GM19324 (cell line): ENCODE measurements at regions not wholly inside any gene's neighbourhood (a gene's known extent, or its start where the extent isn't known, plus 50 kb on each side); places are given as distances from the start of the nearest gene placed in this dataset.

Experiments used
- ATAC-seq: cut with Tn5 transposase; IDR thresholded peaks from one replicate; pipeline ENCODE4 v1.9.1; 2021; ENCODE audit warnings: mild to moderate bottlenecking, moderate library complexity; ENCODE audit not compliant: unreplicated experiment, low FRiP score

DNA sequence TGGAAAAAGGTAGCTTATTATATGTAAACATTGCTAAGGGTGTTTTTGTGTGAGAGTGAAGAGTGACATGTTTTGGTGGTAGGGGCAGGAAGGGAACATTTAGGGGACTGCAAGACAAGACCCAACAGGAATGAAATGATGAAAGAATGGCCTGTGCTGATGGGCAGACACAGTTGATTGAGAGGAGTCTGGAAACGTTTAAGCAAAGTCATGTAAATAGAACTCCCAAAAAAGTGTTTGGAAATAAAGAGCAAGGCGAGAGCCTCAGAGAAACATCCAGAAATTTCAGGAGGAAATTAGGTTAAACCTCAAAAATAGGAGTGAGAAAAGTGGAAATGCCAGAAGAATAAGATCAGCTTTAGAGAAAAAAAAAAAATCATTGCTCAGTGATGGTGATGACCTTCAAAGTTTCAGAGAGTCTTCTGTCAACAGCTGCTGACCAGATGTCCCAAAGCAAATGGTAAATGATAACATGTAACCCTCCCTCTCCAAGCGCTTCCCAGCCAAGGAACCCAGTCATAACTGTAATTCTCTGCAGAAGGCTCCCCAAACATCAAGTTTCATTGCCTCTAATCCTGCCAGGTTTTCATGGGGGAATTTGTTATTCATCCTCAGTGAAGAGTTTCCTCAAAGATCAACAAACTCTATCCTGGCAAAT lies 223.2 kb upstream of the FAR2 start:
- ATAC-seq: no peak

DNA sequence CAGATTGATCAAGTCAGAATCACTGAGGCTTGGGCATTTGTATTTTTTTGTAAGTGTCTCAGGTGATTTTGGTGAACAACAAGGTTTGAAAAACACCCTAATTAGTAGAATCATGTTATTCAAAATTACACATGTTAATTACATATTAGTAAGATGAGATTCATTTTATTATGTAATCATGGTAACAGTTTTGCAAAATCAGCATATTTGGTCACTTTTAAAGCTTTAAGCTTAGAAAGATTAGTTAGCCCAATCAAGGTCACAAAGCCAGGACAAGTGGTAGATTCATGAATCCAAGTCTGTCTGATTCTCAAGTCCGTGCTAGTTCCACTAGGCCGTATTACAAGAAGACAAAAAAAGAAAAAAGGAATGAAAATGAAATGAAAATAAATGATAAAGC lies 218.4 kb upstream of the FAR2 start:
- ATAC-seq: no peak

DNA sequence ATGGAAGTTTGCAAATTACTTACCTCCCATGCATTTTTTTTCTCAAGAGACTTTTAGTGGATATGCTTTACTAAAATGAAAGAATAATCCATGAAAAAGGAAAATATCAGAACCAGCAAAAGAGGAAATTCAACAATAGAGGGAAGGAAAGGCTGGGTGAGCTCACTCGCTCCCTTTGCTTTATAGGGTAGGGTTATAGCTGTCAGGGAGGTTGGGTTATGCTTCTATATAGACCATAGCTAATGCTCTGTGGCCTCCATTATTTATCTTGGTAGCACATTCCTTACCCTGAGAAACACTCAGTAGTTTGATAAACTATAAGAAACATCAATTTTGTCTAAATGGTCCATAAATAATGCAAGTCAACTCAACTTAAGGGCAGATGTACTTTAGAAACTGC lies 215.9 kb upstream of the FAR2 start:
- no peak for ATAC-seq

- ATAC-seq: no peak
These were observed 215.1 kb upstream of the FAR2 start for GRCh38 chr12:28933864-28934527.

DNA sequence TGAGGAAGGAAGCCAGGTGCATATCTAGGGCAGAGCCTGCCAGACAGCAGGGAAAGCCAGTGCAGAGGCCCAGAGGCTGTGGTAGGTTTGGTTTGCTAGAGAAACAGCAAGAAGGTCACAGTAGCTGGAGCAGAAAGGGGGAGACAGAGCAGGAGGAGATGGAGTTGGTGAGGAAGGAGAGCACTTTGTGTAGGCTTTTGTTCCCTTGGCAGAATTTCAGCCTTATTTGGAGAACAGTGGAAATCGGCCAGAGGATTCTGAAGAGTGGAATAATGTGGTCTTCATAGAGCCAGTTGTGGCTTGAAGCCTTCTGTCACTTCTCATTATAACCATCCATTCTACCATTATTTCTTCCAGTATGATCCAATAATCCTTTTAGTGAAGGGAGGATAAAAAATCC lies 212.9 kb upstream of the FAR2 start:
- ATAC-seq: no peak

DNA sequence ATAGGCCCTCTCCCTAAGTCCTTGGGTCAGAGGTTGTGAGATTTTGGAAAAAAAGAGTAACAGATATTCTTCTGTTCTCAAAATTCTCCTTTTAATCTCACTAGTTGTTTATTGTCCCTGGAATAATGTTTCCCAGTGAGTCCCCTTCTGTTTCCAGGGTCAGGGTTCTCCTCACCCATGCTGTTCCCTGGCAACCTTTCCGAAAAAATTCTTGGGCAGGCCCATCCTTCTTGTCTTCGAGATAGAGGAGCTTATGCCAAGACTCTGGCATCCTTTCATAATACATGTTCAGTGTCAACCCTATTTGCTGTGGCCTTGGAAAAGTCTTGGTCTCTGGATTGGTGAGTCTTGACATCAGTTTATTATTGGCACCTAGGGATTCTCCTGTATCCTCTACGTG lies 212.4 kb upstream of the FAR2 start:
- no peak for ATAC-seq

DNA sequence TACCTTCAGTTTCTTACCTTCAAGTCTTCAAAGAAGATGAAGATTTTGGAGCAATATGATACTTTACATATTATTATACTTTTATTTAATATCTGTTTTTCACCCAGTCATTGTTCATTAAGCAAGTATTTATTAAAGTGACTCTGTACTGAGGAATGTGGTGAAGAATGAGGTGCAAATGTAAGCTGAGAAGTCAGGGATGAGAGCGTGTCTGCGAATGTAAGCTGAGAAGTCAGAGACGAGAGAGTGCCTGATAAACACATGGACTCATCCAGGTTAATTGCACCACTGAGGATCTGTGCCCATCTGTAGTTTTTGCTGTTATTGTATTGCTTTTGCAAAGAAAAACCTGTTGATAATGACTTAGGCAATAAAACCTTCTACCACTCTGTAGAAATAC lies 211.9 kb upstream of the FAR2 start:
- ATAC-seq: no peak

DNA sequence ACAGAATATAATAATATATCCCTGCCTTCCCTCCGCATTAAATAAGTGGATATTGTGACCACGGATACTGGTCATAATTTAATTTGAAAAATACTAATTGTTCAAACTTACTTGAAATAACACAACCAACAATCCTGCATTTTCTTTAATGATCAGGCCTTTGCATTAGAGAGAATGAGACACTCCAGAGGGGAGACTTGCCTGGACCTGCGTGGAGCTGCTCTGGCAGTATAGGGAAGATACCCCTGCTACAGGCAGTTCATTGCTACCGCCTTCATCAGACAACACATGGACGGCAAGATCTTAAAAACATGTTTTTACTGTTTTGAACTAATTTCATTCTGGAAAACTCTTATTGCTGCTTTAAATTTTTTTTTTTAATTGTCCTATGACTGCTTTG lies 211.0 kb upstream of the FAR2 start:
- no peak for ATAC-seq

DNA sequence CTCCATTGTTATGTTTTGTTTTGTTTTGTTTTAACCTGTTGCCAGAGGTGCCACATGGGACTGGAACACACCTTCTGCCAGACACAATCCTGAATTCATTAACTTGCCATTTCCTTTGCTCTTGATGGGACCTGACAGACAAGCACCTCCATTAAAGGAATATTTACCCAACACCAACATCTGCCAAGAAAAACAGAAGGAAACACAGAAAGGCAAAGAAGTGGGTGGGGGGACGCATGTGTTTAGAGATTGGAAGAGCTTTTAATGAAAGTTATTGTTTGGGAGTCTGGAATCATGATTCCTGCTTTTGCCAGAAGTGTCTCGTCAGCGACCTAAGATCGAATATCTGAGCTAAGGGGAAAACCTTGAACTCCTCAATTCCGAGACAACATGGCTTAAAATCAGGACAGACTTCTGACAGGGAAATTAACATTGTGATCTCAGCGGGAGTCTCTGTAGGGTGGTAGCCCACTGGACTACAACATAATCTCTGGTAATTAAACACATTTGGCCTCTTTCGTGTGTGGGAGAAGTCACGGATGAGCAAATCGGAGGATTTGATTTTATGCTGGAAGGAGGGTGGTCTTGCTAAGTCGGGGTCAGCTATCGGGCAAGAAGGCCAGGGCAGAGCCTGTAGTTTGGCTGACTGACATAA lies 210.4 kb upstream of the FAR2 start:
- ATAC-seq: no peak

DNA sequence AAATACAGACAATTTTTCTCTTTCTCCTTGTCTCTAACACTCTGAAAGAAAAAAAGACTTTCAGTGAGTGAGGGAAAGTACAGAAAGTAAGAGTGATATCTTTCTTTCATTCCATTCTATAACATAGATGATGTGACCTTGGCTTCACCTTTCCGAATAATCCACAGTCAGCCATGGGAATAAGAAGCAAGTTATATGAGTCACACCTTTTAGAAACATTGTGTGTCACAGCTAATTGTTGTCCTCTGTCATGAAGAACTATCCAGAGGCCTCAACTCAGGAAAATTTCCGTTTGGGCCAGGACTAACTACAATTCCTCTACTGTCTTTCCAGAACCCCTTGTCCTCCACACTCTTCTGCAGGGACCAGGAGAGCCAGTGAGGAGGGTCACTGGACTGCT lies 209.7 kb upstream of the FAR2 start:
- ATAC-seq: no peak

- no peak for ATAC-seq
These were observed 207.8 kb upstream of the FAR2 start for GRCh38 chr12:28941248-28941647.

DNA sequence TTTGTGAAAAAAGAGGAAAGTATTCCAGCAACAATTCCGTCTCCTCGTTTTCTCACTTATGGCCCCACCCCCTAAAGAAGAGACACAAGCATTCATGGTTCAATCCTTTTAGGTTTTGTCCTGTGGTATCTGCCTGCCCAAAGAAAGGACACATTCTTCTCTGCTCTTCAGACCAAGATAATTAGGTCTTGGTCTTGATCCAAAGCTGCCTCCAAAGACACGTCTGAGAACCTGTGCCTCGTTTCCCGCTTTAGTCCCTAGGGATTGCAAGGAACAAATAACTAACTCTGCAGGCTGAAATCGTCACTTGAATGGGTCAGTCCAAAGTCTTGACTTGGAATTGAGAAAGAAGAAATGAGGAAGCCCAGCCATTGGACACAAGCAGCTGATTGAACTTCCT lies 202.7 kb upstream of the FAR2 start:
- no peak for ATAC-seq

GRCh38 chr12:28948685-28949084 lies 200.4 kb upstream of the FAR2 start:
- ATAC-seq: no peak

DNA sequence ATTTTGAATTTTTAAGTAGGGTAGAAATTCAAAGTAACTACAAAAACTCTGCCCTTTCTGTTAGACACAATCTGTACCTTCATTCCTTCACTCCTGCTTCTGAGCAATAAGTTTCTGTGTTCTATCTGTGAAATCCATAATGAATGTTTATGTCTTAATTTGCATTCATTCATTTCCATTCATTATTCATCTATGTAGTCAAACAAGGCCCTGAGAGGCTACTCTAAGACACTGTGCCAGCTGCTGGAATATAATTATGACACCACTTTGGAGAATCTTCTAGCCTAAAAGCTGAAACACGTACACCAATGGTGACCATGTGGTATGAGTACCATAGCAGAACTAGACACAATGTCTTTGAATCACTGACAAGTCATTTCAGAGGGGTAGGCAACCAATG lies 199.9 kb upstream of the FAR2 start:
- ATAC-seq: no peak

DNA sequence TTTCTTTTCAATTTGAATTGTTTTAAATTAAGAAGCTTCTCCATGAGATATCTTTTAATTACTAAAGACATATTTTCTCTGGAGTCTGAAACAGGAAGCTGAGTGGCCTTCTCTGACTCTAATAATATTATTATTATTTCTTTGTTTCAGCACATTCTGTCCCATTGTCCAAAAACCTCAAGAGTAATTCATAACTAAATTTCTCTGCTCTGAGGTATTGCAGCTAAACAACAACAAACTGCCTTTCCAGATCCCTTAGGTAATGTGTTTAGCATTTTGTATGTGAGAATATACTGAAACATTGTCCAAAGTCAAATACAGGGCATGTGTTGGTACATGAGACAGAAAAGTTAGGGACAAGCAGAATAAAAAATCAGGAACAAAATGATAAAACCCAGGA lies 199.0 kb upstream of the FAR2 start:
- ATAC-seq: no peak

- no peak for ATAC-seq
These were observed 197.1 kb upstream of the FAR2 start for GRCh38 chr12:28951935-28952334.

DNA sequence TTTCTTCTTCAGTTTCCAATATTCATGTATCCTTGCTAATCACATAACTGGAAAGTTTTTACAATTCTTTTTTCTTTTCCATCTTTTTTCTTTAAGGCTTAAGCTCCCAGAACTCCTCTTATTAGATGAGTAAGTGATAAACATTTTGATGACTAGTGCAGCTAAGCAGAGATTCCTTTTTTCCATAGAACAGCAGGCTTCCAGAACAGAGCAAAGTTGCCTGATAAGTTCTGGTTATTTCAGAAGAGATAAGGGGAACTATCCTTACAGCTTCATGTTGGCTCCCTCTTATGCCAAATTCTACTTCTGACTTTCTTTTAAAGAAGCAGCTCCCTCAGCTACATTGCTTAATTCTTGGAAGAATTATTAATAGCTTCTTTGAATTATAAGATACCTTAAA lies 194.7 kb upstream of the FAR2 start:
- ATAC-seq: no peak

DNA sequence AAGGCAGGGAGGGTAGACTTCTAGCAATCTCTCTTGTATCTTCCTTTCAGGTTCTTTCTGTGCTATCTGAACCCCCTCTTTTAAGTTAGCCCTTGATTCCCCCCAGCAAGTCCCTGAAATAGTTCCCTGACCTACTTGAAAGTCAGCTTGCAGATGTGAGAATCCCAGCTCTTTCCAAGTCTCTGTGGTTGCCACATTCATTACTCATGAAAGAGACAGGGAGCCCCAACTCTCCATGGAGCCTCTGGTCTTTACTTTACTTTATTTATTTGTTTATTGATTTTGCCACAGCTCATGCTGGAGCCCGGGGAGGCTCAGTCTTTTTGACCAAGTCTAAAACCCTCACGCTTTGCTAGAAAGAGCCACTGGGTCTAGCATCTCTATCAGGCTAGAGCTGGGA lies 193.6 kb upstream of the FAR2 start:
- ATAC-seq: no peak

- ATAC-seq: no peak
These were observed 193.1 kb upstream of the FAR2 start for GRCh38 chr12:28955931-28956330.

DNA sequence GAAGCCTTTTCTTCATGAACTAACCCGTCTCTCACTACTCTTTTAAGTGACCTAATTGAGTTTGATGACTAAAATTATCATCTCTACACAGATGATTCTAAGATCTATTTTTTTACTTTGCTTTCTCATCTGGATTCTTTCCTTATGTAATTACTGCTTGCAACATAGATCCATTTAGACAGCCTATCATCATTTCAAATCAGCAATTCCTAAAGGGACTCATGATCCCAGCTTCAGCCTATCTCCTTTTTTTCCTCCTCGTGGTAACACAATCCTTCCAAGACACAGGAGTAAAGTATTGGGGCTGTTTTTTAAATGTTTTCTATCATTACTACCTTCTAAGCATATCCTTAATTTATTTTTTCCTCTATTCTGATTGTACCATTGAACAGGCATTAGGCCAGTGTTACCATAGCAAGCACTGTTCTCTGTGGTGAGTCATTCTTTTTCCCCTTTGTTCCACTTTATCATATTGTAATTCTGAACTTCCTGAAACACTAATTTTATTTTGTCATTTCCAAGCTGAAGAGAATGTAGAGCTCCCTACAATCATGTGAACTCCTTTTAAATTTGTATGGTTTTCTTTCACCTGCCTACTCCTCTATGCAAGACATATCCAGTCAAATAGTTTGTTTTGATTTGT lies 190.4 kb upstream of the FAR2 start:
- no peak for ATAC-seq

GRCh38 chr12:28961948-28962384 lies 187.1 kb upstream of the FAR2 start:
- ATAC-seq: peak; percentile 59

DNA sequence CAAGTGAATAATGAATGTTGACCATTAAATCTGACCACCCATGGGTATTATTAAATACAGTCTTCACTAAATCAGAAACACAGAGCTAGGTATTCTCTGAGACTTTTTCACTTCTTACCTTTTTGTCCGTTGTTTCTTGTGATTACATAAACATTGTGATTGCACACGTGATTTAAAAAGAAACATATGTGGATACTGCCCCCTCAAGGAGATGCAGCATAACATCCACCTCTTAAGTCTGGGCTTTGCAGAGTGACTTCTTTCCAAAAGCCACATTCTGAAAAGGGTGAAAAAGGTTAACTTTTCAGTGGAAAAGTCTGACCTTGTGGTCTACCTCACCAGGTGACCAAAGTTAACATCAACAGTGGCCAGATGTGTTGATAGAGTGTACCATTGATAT lies 185.5 kb upstream of the FAR2 start:
- no peak for ATAC-seq
